HCT116 (cell line): ENCODE measurements at regions not wholly inside any gene's neighbourhood (a gene's known extent, or its start where the extent isn't known, plus 50 kb on each side); places are given as distances from the start of the nearest gene placed in this dataset.

Experiments used
- ATAC-seq: fragments of 200-7000 bp; cut with Tn5 transposase; 2 replicates; pipeline ENCODE4 v1.9.1; 2020; ENCODE audit warnings: mild to moderate bottlenecking, moderate library complexity
- BruUV-seq: library from RNA; stranded (reverse); fragments of 400-500 nt; replicated peaks from 2 replicates; lab custom pipeline; 2021; lab: Mats Ljungman, UMichigan
- CTCF ChIA-PET: fragments of 300-600 bp; sonication (Branson Sonifier 250); formaldehyde crosslinking; loops from one replicate; lab custom pipeline; 2021; ENCODE audit warnings: antibody characterized with exemption; lab: Charles Lee
- POLR2A ChIA-PET: fragments of 300-600, 350-600 bp; sonication (Branson Sonifier 250); formaldehyde crosslinking; loops from one replicate; lab custom pipeline; 2021; ENCODE audit warnings: antibody characterized with exemption; lab: Charles Lee
- RAD21 ChIA-PET, 2 experiments: fragments of 300-600 bp; sonication (Branson Sonifier 250); formaldehyde crosslinking; loops; one replicate each; lab custom pipeline; 2023; ENCODE audit warnings: low total read pairs in 2 of 2; ENCODE audit not compliant: uncharacterized antibody in 2 of 2, unreplicated experiment in 2 of 2, low non-redundant PET in 1 of 2; lab: Charles Lee
- DNase-seq: peaks from one replicate; pipeline ENCODE4 v3.0.0-alpha.2; 2010; ENCODE audit warnings: low read depth, low spot score
- H2AFZ ChIP-seq: fragments of 200-600 bp; shearing (Covaris generic), sonication (generic); 2 replicates; pipeline ENCODE4 v1.6.1; 2017; ENCODE audit warnings: low read depth, mixed run types, mixed read lengths, antibody characterized with exemption, low read length; ENCODE audit not compliant: poor library complexity, severe bottlenecking
- H3K27ac ChIP-seq: 2 replicates; pipeline ENCODE4 v1.5.1; 2012; ENCODE audit warnings: low read depth, low read length
- H3K27me3 ChIP-seq: fragments of 200-600 bp; sonication (generic); 2 replicates; pipeline ENCODE4 v1.6.1; 2016; ENCODE audit warnings: mixed run types, low read length, mixed read lengths; ENCODE audit not compliant: insufficient read depth
- H3K36me3 ChIP-seq, 2 experiments: fragments of 200-500 bp in 1 of 2; fragments of 200-600 bp in 1 of 2; sonication (Bioruptor generic) in 1 of 2; sonication (generic) in 1 of 2; 2 replicates each; pipeline versions ENCODE4 v1.5.1 to v1.6.1; 2014 to 2016; ENCODE audit warnings: low read length in 2 of 2, inconsistent platforms in 1 of 2, mixed read lengths in 1 of 2, mixed run types in 1 of 2; ENCODE audit not compliant: insufficient read depth in 2 of 2, control insufficient read depth in 1 of 2
- H3K4me1 ChIP-seq, 2 experiments: fragments of 200-600 bp in 1 of 2; sonication (generic) in 1 of 2; 2 replicates each; pipeline versions ENCODE4 v1.5.1 to v1.6.1; 2012 to 2017; ENCODE audit warnings: low read length in 2 of 2, inconsistent platforms in 1 of 2, mild to moderate bottlenecking in 1 of 2, mixed read lengths in 1 of 2, mixed run types in 1 of 2, moderate library complexity in 1 of 2; ENCODE audit not compliant: insufficient read depth in 2 of 2, control insufficient read depth in 1 of 2
- H3K4me2 ChIP-seq: fragments of 200-600 bp; sonication (generic); 2 replicates; pipeline ENCODE4 v1.6.1; 2017; ENCODE audit warnings: mixed run types, low read length, mixed read lengths
- H3K4me3 ChIP-seq, 2 experiments: fragments of 200-600 bp in 1 of 2; sonication (generic) in 1 of 2; replicated peaks in 1 of 2; 2 replicates each; pipeline ENCODE4 v1.5.1; 2011 to 2016; ENCODE audit warnings: low read length in 2 of 2, control low read depth in 1 of 2, low read depth in 1 of 2, mild to moderate bottlenecking in 1 of 2, mixed read lengths in 1 of 2, mixed run types in 1 of 2
- H3K79me2 ChIP-seq: fragments of 200-600 bp; sonication (generic); 2 replicates; pipeline ENCODE4 v1.6.1; 2017; ENCODE audit warnings: mild to moderate bottlenecking, mixed run types, low read length, moderate library complexity, mixed read lengths; ENCODE audit not compliant: insufficient read depth
- H3K9ac ChIP-seq: fragments of 200-600 bp; sonication (generic); 2 replicates; pipeline ENCODE4 v1.6.1; 2016; ENCODE audit warnings: low read length, mixed read lengths
- H3K9me2 ChIP-seq: fragments of 200-600 bp; sonication (generic), shearing (Covaris generic); 2 replicates; pipeline ENCODE4 v1.6.1; 2017; ENCODE audit warnings: mixed run types, mild to moderate bottlenecking, moderate library complexity; ENCODE audit not compliant: insufficient read depth
- H3K9me3 ChIP-seq, 2 experiments: fragments of 200-500 bp in 1 of 2; fragments of 200-600 bp in 1 of 2; sonication (Bioruptor generic) in 1 of 2; sonication (generic) in 1 of 2; 2 replicates each; pipeline ENCODE4 v1.6.1; 2014 to 2017; ENCODE audit warnings: low read length in 2 of 2, mixed read lengths in 2 of 2, inconsistent platforms in 1 of 2, low read depth in 1 of 2, mild to moderate bottlenecking in 1 of 2, mixed run types in 1 of 2, moderate library complexity in 1 of 2; ENCODE audit not compliant: control insufficient read depth in 1 of 2, insufficient read depth in 1 of 2
- H4K20me1 ChIP-seq: fragments of 200-600 bp; sonication (generic), shearing (Covaris generic); 2 replicates; pipeline ENCODE4 v1.6.1; 2017; ENCODE audit warnings: mixed run types, mild to moderate bottlenecking, moderate library complexity; ENCODE audit not compliant: insufficient read depth
- CEBPB ChIP-seq: IDR thresholded peaks from 2 replicates; pipeline ENCODE4 v1.6.1; 2012; ENCODE audit warnings: low read depth
- EGR1 ChIP-seq: IDR thresholded peaks from 2 replicates; pipeline ENCODE4 v1.6.1; 2012; ENCODE audit warnings: low read depth
- ELF1 ChIP-seq: IDR thresholded peaks from 2 replicates; pipeline ENCODE4 v1.6.1; 2012; ENCODE audit warnings: low read depth, borderline replicate concordance
- EZH2 ChIP-seq: fragments of 200-600 bp; sonication (generic); IDR thresholded peaks from 2 replicates; pipeline ENCODE4 v1.6.1; 2017; ENCODE audit warnings: antibody characterized with exemption, mixed run types
- SIN3A ChIP-seq: IDR thresholded peaks from 2 replicates; pipeline ENCODE4 v1.6.1; 2012; ENCODE audit warnings: low read depth
- SP1 ChIP-seq: IDR thresholded peaks from 2 replicates; pipeline ENCODE4 v1.6.1; 2012; ENCODE audit warnings: low read depth
- SRF ChIP-seq: IDR thresholded peaks from 2 replicates; pipeline ENCODE4 v1.6.1; 2012; ENCODE audit warnings: low read depth
- intact Hi-C: fragments of 100-400 bp; cut with micrococcal nuclease; formaldehyde crosslinking; loops from 2 replicates; pipeline ENCODE4 v1.10.0; 2022
- TF ChIP-seq, protein P1 (sequence below): IDR thresholded peaks from 2 replicates; pipeline ENCODE4 v1.6.1; 2011; ENCODE audit warnings: mild to moderate bottlenecking, low read length, moderate library complexity; ENCODE audit not compliant: insufficient replicate concordance; ENCODE audit errors: extremely low read depth
- TF ChIP-seq, protein P2 (sequence below): IDR thresholded peaks from 2 replicates; pipeline ENCODE4 v1.6.1; 2012

GRCh38 chr5:142246258-142246657 is 78.6 kb downstream of the SPRY4 start:
- Histone ChIP-seq H3K4me2 (peak overlapping the region; percentile 36), H3K9me3 (no peaks in the 10 kb centered on the region), H3K27ac (no peak overlapping the region), H4K20me1 (no peaks in the 10 kb centered on the region), H3K9ac (no peak overlapping the region), H3K9me2 (no peaks in the 10 kb centered on the region), H3K79me2 (no peaks in the 10 kb centered on the region), H3K27me3 (no peaks in the 10 kb centered on the region), H3K4me3 (no peak overlapping the region), H3K36me3 (no peaks in the 10 kb centered on the region), H2AFZ (peak overlapping the region; percentile 1), H3K4me1 (peaks cover 0 to 37% of the 10 kb centered on the region in 2 experiments; a peak in 3 of 4 replicates)
- ATAC-seq (peak; percentile 49), DNase-seq (no peak)
- CTCF ChIA-PET = no interaction called here
- RAD21 ChIA-PET = no interaction called here
- no peak for TF ChIP-seq EZH2
- BruUV-seq = no TSS peak
- POLR2A ChIA-PET = no interaction called here
- intact Hi-C loops = no loop called here

DNA sequence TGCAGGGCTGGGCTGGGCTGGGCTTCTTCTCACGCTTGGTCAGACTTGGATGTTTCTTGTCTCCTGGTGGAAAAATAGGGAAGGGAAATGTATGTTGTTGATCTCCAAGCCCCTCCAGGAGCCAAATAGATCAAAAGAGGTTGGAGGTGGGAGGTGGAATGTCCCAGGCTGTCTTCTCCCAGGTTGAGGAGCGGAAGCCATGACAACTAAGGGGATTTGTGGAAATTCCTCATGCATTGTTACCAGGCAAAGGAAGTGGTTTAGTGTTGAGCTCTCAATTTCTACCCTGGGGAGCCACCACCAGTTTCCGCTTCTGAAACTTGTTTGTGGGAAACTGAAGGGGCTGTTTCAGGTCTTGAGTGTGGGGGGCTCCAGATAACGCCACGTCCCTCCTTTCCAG is 79.0 kb downstream of the SPRY4 start:
- H3K9me2 ChIP-seq = no peaks in the 10 kb centered on the region
- no peaks in the 10 kb centered on the region for H3K9me3 ChIP-seq
- H4K20me1 ChIP-seq = no peaks in the 10 kb centered on the region
- intact Hi-C loops = no loop called here
- ChIA-PET RAD21 (no interaction called here), CTCF (no interaction called here), POLR2A (no interaction called here)
- H3K4me1 ChIP-seq = peaks cover 3 to 38% of the 10 kb centered on the region in 2 experiments; a peak in 2 of 4 replicates
- H3K27me3 ChIP-seq = no peaks in the 10 kb centered on the region
- TF ChIP-seq ELF1 = no peak
- H3K4me3 ChIP-seq = no peak overlapping the region
- BruUV-seq = no TSS peak
- no peak overlapping the region for H2AFZ ChIP-seq
- ATAC-seq (no peak), DNase-seq (no peak)
- H3K27ac ChIP-seq = no peak overlapping the region
- H3K36me3 ChIP-seq = no peaks in the 10 kb centered on the region
- no peaks in the 10 kb centered on the region for H3K79me2 ChIP-seq
- 0 out of 2 replicates have a peak overlapping the region, but pooled peaks have one; percentile 36 for H3K4me2 ChIP-seq
- no peak overlapping the region for H3K9ac ChIP-seq

GRCh38 chr5:142244440-142244839 is 80.4 kb downstream of the SPRY4 start:
- Histone ChIP-seq H3K9ac (no peak overlapping the region), H3K9me2 (no peaks in the 10 kb centered on the region), H3K79me2 (no peaks in the 10 kb centered on the region), H3K4me1 (peaks cover 5 to 32% of the 10 kb centered on the region in 2 experiments; a peak in 3 of 4 replicates), H3K4me2 (no peak overlapping the region), H3K27me3 (no peaks in the 10 kb centered on the region), H4K20me1 (no peaks in the 10 kb centered on the region), H3K36me3 (no peaks in the 10 kb centered on the region), H3K4me3 (no peak overlapping the region), H3K27ac (no peak overlapping the region), H3K9me3 (no peaks in the 10 kb centered on the region), H2AFZ (no peak overlapping the region)
- no peak for TF ChIP-seq CEBPB
- TF ChIP-seq, protein P1, sequence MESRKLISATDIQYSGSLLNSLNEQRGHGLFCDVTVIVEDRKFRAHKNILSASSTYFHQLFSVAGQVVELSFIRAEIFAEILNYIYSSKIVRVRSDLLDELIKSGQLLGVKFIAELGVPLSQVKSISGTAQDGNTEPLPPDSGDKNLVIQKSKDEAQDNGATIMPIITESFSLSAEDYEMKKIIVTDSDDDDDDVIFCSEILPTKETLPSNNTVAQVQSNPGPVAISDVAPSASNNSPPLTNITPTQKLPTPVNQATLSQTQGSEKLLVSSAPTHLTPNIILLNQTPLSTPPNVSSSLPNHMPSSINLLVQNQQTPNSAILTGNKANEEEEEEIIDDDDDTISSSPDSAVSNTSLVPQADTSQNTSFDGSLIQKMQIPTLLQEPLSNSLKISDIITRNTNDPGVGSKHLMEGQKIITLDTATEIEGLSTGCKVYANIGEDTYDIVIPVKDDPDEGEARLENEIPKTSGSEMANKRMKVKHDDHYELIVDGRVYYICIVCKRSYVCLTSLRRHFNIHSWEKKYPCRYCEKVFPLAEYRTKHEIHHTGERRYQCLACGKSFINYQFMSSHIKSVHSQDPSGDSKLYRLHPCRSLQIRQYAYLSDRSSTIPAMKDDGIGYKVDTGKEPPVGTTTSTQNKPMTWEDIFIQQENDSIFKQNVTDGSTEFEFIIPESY = no peak
- TF ChIP-seq SP1 = no peak
- no peak for TF ChIP-seq SRF
- no peak for TF ChIP-seq EGR1
- TF ChIP-seq SIN3A = no peak
- TF ChIP-seq, protein P2, sequence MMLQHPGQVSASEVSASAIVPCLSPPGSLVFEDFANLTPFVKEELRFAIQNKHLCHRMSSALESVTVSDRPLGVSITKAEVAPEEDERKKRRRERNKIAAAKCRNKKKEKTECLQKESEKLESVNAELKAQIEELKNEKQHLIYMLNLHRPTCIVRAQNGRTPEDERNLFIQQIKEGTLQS = no peak
- intact Hi-C loops = no loop called here
- ATAC-seq (no peak), DNase-seq (no peak)
- ChIA-PET CTCF (no interaction called here), RAD21 (no interaction called here), POLR2A (no interaction called here)
- no TSS peak for BruUV-seq
